ENCODE measurements at regions not wholly inside any gene's neighbourhood (a gene's known extent, or its start where the extent isn't known, plus 50 kb on each side); places are given as distances from the start of the nearest gene placed in this dataset.

- Histone ChIP-seq H3K9ac (ENCODE audit: low read length) (no peak overlapping the region), H3K27me3 (ENCODE audit: control insufficient read depth, insufficient read depth, low read length) (no peaks in the 10 kb centered on the region), H3K4me3 (ENCODE audit: low read length) (no peak overlapping the region), H3K9me3 (ENCODE audit: control insufficient read depth, low read length) (no peaks in the 10 kb centered on the region), H3K4me1 (ENCODE audit: control insufficient read depth, insufficient read depth, low read length) (no peaks in the 10 kb centered on the region), H3K36me3 (ENCODE audit: control insufficient read depth, insufficient read depth, low read length) (no peaks in the 10 kb centered on the region)
These were observed 172.0 kb upstream of the LRIG1 start for GRCh38 chr3:66672830-66673229.

DNA sequence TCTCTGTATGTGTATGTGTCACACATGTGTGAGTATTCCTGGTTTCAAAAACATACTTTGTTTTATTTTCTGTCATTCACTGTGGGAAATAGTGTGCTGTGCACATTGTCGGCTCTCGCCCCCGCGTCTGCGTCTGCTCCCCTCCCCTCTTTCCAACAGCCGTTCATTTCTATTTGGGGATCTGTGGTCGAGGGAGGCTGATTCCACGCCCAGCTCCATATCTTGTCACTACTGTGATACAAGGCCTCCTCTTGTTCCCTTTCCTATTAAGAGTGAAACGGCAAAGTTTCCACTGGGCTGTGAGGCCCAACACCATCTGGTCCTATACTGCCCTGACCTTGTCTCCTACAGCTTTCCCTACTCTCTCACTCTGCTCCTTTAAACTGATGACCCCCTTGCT, 172.5 kb upstream of the LRIG1 start:
- Histone ChIP-seq H3K27me3 (ENCODE audit: control insufficient read depth, insufficient read depth, low read length) (no peaks in the 10 kb centered on the region), H3K9me3 (ENCODE audit: control insufficient read depth, low read length) (no peaks in the 10 kb centered on the region), H3K36me3 (ENCODE audit: control insufficient read depth, insufficient read depth, low read length) (no peaks in the 10 kb centered on the region), H3K9ac (ENCODE audit: low read length) (no peak overlapping the region), H3K4me3 (ENCODE audit: low read length) (no peak overlapping the region), H3K4me1 (ENCODE audit: control insufficient read depth, insufficient read depth, low read length) (no peaks in the 10 kb centered on the region)

DNA sequence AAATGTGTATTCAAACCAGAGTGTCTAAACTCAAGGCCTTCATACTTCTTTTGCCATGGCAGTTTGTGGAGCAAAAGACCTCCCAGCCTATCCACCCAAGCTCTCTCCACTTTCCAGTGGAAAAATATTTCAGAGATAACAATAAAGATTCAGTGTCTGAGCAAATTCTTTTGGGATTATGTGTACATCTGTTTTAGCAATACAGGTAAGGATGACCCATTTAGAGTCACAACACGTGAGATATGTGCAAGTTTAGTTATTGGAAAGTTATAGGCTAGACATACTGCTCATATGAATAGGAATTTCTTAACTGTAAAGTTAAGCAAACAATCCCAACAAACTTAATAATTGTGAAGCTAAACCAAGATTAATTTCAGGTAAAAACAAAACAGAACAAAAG, 174.5 kb upstream of the LRIG1 start:
- Histone ChIP-seq H3K4me1 (ENCODE audit: control insufficient read depth, insufficient read depth, low read length) (no peaks in the 10 kb centered on the region), H3K9me3 (ENCODE audit: control insufficient read depth, low read length) (no peaks in the 10 kb centered on the region), H3K27me3 (ENCODE audit: control insufficient read depth, insufficient read depth, low read length) (no peaks in the 10 kb centered on the region), H3K36me3 (ENCODE audit: control insufficient read depth, insufficient read depth, low read length) (no peaks in the 10 kb centered on the region), H3K9ac (ENCODE audit: low read length) (no peak overlapping the region), H3K4me3 (ENCODE audit: low read length) (no peak overlapping the region)

GRCh38 chr3:66692042-66692765, 191.4 kb upstream of the LRIG1 start:
- Histone ChIP-seq H3K4me1 (ENCODE audit: control insufficient read depth, insufficient read depth, low read length) (peaks cover 10% of the 10 kb centered on the region), H3K4me3 (ENCODE audit: low read length) (no peak overlapping the region), H3K36me3 (ENCODE audit: control insufficient read depth, insufficient read depth, low read length) (no peaks in the 10 kb centered on the region), H3K9ac (ENCODE audit: low read length) (no peak overlapping the region), H3K27me3 (ENCODE audit: control insufficient read depth, insufficient read depth, low read length) (no peaks in the 10 kb centered on the region), H3K9me3 (ENCODE audit: control insufficient read depth, low read length) (no peaks in the 10 kb centered on the region)

DNA sequence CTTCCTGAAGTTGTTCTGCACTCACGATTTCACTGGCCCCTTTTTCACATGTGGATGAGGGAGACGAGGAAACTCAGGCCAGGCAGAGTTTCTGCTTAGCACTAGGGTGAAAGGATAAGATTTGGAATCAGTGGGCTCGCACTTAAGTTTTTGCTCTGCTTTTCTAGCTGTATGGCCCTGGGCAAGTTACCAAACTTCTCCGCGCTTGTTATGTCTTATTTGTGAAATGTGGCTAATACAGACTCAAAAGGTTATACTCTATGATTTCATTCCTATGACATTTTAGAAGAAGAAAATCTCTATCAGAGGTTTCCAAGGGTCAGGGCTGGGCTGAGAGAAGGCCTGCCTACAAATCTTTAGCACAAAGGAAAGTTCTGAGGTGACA, 191.9 kb upstream of the LRIG1 start:
- no peaks in the 10 kb centered on the region for H3K36me3 ChIP-seq (ENCODE audit: control insufficient read depth, insufficient read depth, low read length)
- H3K27me3 ChIP-seq (ENCODE audit: control insufficient read depth, insufficient read depth, low read length): no peaks in the 10 kb centered on the region
- peaks cover 10% of the 10 kb centered on the region for H3K4me1 ChIP-seq (ENCODE audit: control insufficient read depth, insufficient read depth, low read length)
- H3K9ac ChIP-seq (ENCODE audit: low read length): no peak overlapping the region
- no peak overlapping the region for H3K4me3 ChIP-seq (ENCODE audit: low read length)
- no peaks in the 10 kb centered on the region for H3K9me3 ChIP-seq (ENCODE audit: control insufficient read depth, low read length)

DNA sequence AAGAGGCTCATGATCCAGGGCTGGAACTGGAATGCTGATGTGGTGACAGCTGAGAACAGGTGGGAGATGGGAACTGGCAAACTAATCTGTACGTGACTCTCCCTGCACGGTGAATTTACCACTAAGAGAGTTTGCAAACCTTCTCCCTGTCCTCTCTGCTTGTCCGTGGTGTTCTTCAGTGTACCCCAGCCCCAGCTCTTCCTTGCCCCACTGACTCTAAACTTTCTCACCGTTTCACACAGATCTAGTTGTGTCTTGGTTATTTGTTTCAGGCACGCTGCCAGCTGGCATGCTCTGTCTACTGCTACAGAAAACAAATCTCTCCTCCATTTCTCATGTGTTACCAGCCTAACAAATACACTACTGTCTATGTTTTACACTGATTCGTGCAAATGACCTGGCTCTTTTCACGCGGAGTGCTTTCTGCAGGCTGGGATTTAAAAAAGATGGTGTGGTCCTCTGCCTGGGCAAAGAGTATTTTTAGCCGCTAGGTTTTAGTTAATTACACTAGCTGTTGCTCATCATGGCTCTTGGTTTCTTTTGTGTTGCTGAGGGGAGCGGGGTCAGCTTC, 192.7 kb upstream of the LRIG1 start:
- no peaks in the 10 kb centered on the region for H3K9me3 ChIP-seq (ENCODE audit: control insufficient read depth, low read length)
- H3K9ac ChIP-seq (ENCODE audit: low read length): no peak overlapping the region
- no peaks in the 10 kb centered on the region for H3K36me3 ChIP-seq (ENCODE audit: control insufficient read depth, insufficient read depth, low read length)
- no peak overlapping the region for H3K4me3 ChIP-seq (ENCODE audit: low read length)
- H3K27me3 ChIP-seq (ENCODE audit: control insufficient read depth, insufficient read depth, low read length): no peaks in the 10 kb centered on the region
- peaks cover 10% of the 10 kb centered on the region for H3K4me1 ChIP-seq (ENCODE audit: control insufficient read depth, insufficient read depth, low read length)

GRCh38 chr3:66702126-66702525, 201.3 kb upstream of the LRIG1 start:
- H3K4me1 ChIP-seq (ENCODE audit: control insufficient read depth, insufficient read depth, low read length): no peaks in the 10 kb centered on the region
- no peaks in the 10 kb centered on the region for H3K27me3 ChIP-seq (ENCODE audit: control insufficient read depth, insufficient read depth, low read length)
- H3K4me3 ChIP-seq (ENCODE audit: low read length): no peak overlapping the region
- H3K36me3 ChIP-seq (ENCODE audit: control insufficient read depth, insufficient read depth, low read length): no peaks in the 10 kb centered on the region
- H3K9ac ChIP-seq (ENCODE audit: low read length): no peak overlapping the region
- H3K9me3 ChIP-seq (ENCODE audit: control insufficient read depth, low read length): no peaks in the 10 kb centered on the region

DNA sequence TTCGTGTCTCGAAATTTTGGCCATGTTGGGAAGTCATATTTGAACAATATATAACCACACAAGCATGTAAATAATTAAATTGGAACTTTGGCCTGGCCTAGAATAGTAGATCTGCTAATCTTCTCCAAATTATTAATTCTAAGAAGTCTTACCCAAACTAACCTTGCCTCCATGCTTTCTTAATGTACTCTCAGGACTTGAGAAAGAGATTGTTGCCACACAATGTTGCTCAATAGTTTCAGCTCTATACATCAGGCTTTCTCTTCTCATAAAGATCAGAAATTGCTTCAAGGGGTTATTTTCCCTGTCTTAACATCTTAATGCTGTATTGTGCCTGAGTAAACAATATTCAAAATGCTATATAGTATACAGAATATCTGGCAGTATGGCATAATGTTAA, 202.7 kb upstream of the LRIG1 start:
- no peaks in the 10 kb centered on the region for H3K27me3 ChIP-seq (ENCODE audit: control insufficient read depth, insufficient read depth, low read length)
- H3K9me3 ChIP-seq (ENCODE audit: control insufficient read depth, low read length): no peaks in the 10 kb centered on the region
- H3K4me3 ChIP-seq (ENCODE audit: low read length): no peak overlapping the region
- H3K36me3 ChIP-seq (ENCODE audit: control insufficient read depth, insufficient read depth, low read length): no peaks in the 10 kb centered on the region
- no peak overlapping the region for H3K9ac ChIP-seq (ENCODE audit: low read length)
- H3K4me1 ChIP-seq (ENCODE audit: control insufficient read depth, insufficient read depth, low read length): no peaks in the 10 kb centered on the region

DNA sequence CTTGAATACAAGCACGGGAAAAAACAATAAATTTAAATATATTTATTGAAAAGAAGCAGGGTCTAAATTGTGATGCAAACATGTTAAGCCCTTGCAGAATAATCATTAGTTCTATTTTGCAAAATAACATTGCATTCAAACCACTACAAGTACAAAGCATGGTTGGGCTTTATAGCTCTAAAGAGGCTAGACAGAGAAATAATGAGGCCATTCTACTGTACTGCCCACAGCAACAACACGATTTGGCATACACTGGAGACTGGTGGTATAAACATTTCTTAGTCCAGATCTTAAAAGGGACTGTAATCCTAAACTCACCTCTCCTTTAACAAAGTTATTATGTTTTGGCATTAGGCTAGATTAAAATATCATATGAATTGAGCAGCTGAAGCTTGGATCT, 204.3 kb upstream of the LRIG1 start:
- no peaks in the 10 kb centered on the region for H3K27me3 ChIP-seq (ENCODE audit: control insufficient read depth, insufficient read depth, low read length)
- H3K36me3 ChIP-seq (ENCODE audit: control insufficient read depth, insufficient read depth, low read length): no peaks in the 10 kb centered on the region
- H3K4me3 ChIP-seq (ENCODE audit: low read length): no peak overlapping the region
- no peaks in the 10 kb centered on the region for H3K4me1 ChIP-seq (ENCODE audit: control insufficient read depth, insufficient read depth, low read length)
- H3K9me3 ChIP-seq (ENCODE audit: control insufficient read depth, low read length): no peaks in the 10 kb centered on the region
- H3K9ac ChIP-seq (ENCODE audit: low read length): no peak overlapping the region

GRCh38 chr3:66706890-66707289, 206.1 kb upstream of the LRIG1 start:
- no peaks in the 10 kb centered on the region for H3K36me3 ChIP-seq (ENCODE audit: control insufficient read depth, insufficient read depth, low read length)
- H3K4me3 ChIP-seq (ENCODE audit: low read length): no peak overlapping the region
- H3K4me1 ChIP-seq (ENCODE audit: control insufficient read depth, insufficient read depth, low read length): no peaks in the 10 kb centered on the region

GRCh38 chr3:66709532-66709931, 208.7 kb upstream of the LRIG1 start:
- no peaks in the 10 kb centered on the region for H3K4me1 ChIP-seq (ENCODE audit: control insufficient read depth, insufficient read depth, low read length)
- H3K9ac ChIP-seq (ENCODE audit: low read length): no peak overlapping the region
- no peaks in the 10 kb centered on the region for H3K9me3 ChIP-seq (ENCODE audit: control insufficient read depth, low read length)
- no peaks in the 10 kb centered on the region for H3K36me3 ChIP-seq (ENCODE audit: control insufficient read depth, insufficient read depth, low read length)
- no peaks in the 10 kb centered on the region for H3K27me3 ChIP-seq (ENCODE audit: control insufficient read depth, insufficient read depth, low read length)
- H3K4me3 ChIP-seq (ENCODE audit: low read length): no peak overlapping the region

More at GRCh38 chr3:66706890-66707289, 206.1 kb upstream of the LRIG1 start:
- H3K9ac ChIP-seq (ENCODE audit: low read length): no peak overlapping the region
- H3K27me3 ChIP-seq (ENCODE audit: control insufficient read depth, insufficient read depth, low read length): no peaks in the 10 kb centered on the region
- H3K9me3 ChIP-seq (ENCODE audit: control insufficient read depth, low read length): no peaks in the 10 kb centered on the region

DNA sequence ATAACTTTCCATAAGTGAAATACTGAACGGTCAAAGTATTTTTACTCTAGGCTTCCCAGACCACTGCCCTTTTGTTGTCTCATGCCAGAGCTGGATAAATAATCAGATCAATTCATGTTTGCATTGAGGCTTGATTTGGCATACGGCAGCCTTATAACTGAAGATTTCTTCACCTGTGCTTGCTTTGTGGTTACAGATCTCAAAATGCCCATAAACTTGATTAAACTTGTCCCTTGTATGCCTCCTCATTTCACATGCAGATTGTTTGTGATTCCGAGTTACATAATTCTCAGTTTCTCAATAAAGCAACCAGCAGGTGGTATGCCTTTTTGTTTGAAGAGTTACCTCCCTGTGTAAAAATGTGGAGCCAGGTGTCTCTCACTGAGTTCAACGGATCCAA, 211.4 kb upstream of the LRIG1 start:
- H3K4me3 ChIP-seq (ENCODE audit: low read length): no peak overlapping the region
- H3K9me3 ChIP-seq (ENCODE audit: control insufficient read depth, low read length): no peaks in the 10 kb centered on the region
- H3K4me1 ChIP-seq (ENCODE audit: control insufficient read depth, insufficient read depth, low read length): no peaks in the 10 kb centered on the region
- no peaks in the 10 kb centered on the region for H3K27me3 ChIP-seq (ENCODE audit: control insufficient read depth, insufficient read depth, low read length)
- H3K9ac ChIP-seq (ENCODE audit: low read length): no peak overlapping the region
- H3K36me3 ChIP-seq (ENCODE audit: control insufficient read depth, insufficient read depth, low read length): no peaks in the 10 kb centered on the region

GRCh38 chr3:66713921-66714320, 213.1 kb upstream of the LRIG1 start:
- H3K9me3 ChIP-seq (ENCODE audit: control insufficient read depth, low read length): no peaks in the 10 kb centered on the region
- H3K4me1 ChIP-seq (ENCODE audit: control insufficient read depth, insufficient read depth, low read length): no peaks in the 10 kb centered on the region
- no peaks in the 10 kb centered on the region for H3K27me3 ChIP-seq (ENCODE audit: control insufficient read depth, insufficient read depth, low read length)
- H3K4me3 ChIP-seq (ENCODE audit: low read length): no peak overlapping the region
- no peaks in the 10 kb centered on the region for H3K36me3 ChIP-seq (ENCODE audit: control insufficient read depth, insufficient read depth, low read length)
- H3K9ac ChIP-seq (ENCODE audit: low read length): no peak overlapping the region

All from mucosa of stomach (tissue), 1 donor.